ENCODE measurements at regions not wholly inside any gene's neighbourhood (a gene's known extent, or its start where the extent isn't known, plus 50 kb on each side); places are given as distances from the start of the nearest gene placed in this dataset.

DNA sequence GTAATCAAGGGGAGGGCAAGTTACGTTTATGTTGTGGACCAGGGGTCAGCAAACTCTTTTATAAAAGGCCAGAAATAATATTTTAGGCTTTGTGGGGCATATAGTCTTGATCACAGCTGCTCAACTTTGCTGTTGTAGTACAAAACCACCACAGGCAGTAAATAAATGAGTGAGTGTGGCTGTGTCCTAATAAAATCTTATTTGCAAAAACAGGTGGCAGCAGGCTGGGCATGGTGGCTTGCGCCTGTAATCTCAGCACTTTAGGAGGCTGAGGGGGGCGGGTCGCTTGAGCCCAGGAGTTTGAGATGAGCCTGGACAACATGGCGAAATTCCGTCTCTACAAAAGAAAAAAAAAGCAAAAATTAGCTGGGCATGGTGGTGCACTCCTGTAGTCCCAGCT is 57.9 kb upstream of the NUP160 start:
- Histone ChIP-seq H3K27ac (replicated peaks; ENCODE audit: low read length) (no peak overlapping the region), H3K23ac (ENCODE audit: low read depth, low read length, poor library complexity) (no peak overlapping the region), H3K14ac (ENCODE audit: low read length) (no peak overlapping the region), H2BK5ac (ENCODE audit: low read length) (no peak overlapping the region), H2AFZ (ENCODE audit: low read length) (no peak overlapping the region), H3K4me3 (ENCODE audit: low read length in 2 of 2) (no peak overlapping the region), H3K79me1 (ENCODE audit: low read depth, low read length) (peaks cover 2% of the 10 kb centered on the region), H4K8ac (ENCODE audit: low read depth, low read length) (no peak overlapping the region), H3K9ac (ENCODE audit: low read depth, low read length, poor library complexity) (no peak overlapping the region), H3K4ac (ENCODE audit: low read length) (no peak overlapping the region), H2BK12ac (ENCODE audit: low read length) (no peak overlapping the region), H2BK120ac (ENCODE audit: low read depth, low read length) (no peak overlapping the region), H2AK5ac (ENCODE audit: low read depth, low read length) (no peak overlapping the region), H4K91ac (ENCODE audit: low read depth, low read length, poor library complexity) (no peak overlapping the region), H3K27me3 (ENCODE audit: control insufficient read depth in 3 of 3, insufficient read depth in 3 of 3, low read depth in 1 of 3, low read length in 3 of 3) (no peaks in the 10 kb centered on the region), H3K36me3 (replicated peaks in 1 of 2; ENCODE audit: control insufficient read depth in 2 of 2, insufficient read depth in 2 of 2, low read length in 2 of 2) (no peaks in the 10 kb centered on the region), H2BK15ac (ENCODE audit: low read length) (no peak overlapping the region), H3K18ac (ENCODE audit: low read length) (no peak overlapping the region), H3K4me1 (ENCODE audit: control insufficient read depth in 2 of 2, insufficient read depth in 1 of 2, low read depth in 1 of 2, low read length in 2 of 2) (no peaks in the 10 kb centered on the region), H3K9me3 (replicated peaks in 1 of 2; ENCODE audit: control insufficient read depth in 2 of 2, insufficient read depth in 1 of 2, low read depth in 1 of 2, low read length in 2 of 2) (peaks cover 0 to 1% of the 10 kb centered on the region in 2 donors), H3K4me2 (ENCODE audit: insufficient read depth, low read length, poor library complexity, severe bottlenecking) (no peak overlapping the region)
- DNase-seq (ENCODE audit: low spot score) = no peak
- no CpG with 5 or more reads among the region's 6 CpGs for WGBS, 2 donors (ENCODE audit: extremely low coverage in 2 of 2, insufficient read length in 2 of 2, insufficient replicate concordance in 1 of 2)

DNA sequence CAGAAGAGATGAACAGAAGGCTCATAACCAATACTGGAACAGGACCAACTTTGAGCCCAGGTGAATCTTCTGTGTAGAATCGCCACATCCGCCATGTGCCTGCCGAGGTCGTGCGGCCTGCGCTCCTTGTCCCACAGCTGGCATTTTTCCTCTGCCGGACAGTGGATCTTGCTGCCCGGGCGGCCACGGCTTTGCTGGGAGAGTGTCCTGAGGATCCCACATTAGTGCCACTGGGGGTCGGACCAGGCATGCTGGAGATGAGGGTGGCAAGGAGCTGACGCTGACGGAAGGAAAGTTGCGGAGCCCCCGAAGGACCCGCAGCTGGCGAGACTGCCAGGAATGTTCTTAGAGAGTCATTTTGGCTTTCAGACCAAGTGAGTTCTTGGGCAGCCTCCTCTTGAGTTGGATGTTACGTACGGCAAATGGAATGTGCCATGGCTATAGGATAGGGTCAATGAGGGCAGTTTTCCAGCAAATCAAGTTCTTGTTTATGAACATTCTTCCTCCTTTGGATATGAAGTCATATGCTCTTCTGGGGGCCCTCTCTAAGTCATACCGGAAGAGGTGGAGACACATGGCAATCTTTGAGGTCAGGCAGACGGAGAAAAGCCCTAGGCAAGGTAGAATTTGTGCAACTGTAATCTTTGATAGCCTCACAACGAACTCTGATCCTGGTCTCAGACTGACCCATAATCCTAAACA is 57.4 kb upstream of the NUP160 start:
- no peak overlapping the region for H3K4ac ChIP-seq (ENCODE audit: low read length)
- H3K4me1 ChIP-seq (ENCODE audit: control insufficient read depth in 2 of 2, insufficient read depth in 1 of 2, low read depth in 1 of 2, low read length in 2 of 2) = no peaks in the 10 kb centered on the region
- peaks cover 0 to under 1% of the 10 kb centered on the region in 2 donors for H3K9me3 ChIP-seq (replicated peaks in 1 of 2; ENCODE audit: control insufficient read depth in 2 of 2, insufficient read depth in 1 of 2, low read depth in 1 of 2, low read length in 2 of 2)
- no peak overlapping the region for H2AK5ac ChIP-seq (ENCODE audit: low read depth, low read length)
- H3K79me1 ChIP-seq (ENCODE audit: low read depth, low read length) = peaks cover under 1% of the 10 kb centered on the region
- no peak overlapping the region for H3K23ac ChIP-seq (ENCODE audit: low read depth, low read length, poor library complexity)
- no peak overlapping the region for H2BK5ac ChIP-seq (ENCODE audit: low read length)
- H3K36me3 ChIP-seq (replicated peaks in 1 of 2; ENCODE audit: control insufficient read depth in 2 of 2, insufficient read depth in 2 of 2, low read length in 2 of 2) = no peaks in the 10 kb centered on the region
- no CpG with 5 or more reads among the region's 22 CpGs for WGBS, 2 donors (ENCODE audit: extremely low coverage in 2 of 2, insufficient read length in 2 of 2, insufficient replicate concordance in 1 of 2)
- no peak overlapping the region for H3K4me2 ChIP-seq (ENCODE audit: insufficient read depth, low read length, poor library complexity, severe bottlenecking)
- H2BK15ac ChIP-seq (ENCODE audit: low read length) = no peak overlapping the region
- H3K27me3 ChIP-seq (ENCODE audit: control insufficient read depth in 3 of 3, insufficient read depth in 3 of 3, low read depth in 1 of 3, low read length in 3 of 3) = no peaks in the 10 kb centered on the region
- no peak overlapping the region for H3K18ac ChIP-seq (ENCODE audit: low read length)
- no peak overlapping the region for H2AFZ ChIP-seq (ENCODE audit: low read length)
- H2BK120ac ChIP-seq (ENCODE audit: low read depth, low read length) = no peak overlapping the region
- no peak overlapping the region for H4K91ac ChIP-seq (ENCODE audit: low read depth, low read length, poor library complexity)
- no peak overlapping the region for H3K14ac ChIP-seq (ENCODE audit: low read length)
- H3K4me3 ChIP-seq (ENCODE audit: low read length in 2 of 2) = no peak overlapping the region
- no peak overlapping the region for H3K27ac ChIP-seq (replicated peaks; ENCODE audit: low read length)
- H3K9ac ChIP-seq (ENCODE audit: low read depth, low read length, poor library complexity) = no peak overlapping the region
- H4K8ac ChIP-seq (ENCODE audit: low read depth, low read length) = no peak overlapping the region
- no peak for DNase-seq (ENCODE audit: low spot score)
- no peak overlapping the region for H2BK12ac ChIP-seq (ENCODE audit: low read length)

- H3K4ac ChIP-seq (ENCODE audit: low read length) = no peak overlapping the region
- no peak overlapping the region for H2BK120ac ChIP-seq (ENCODE audit: low read depth, low read length)
- no peak overlapping the region for H3K4me2 ChIP-seq (ENCODE audit: insufficient read depth, low read length, poor library complexity, severe bottlenecking)
- H3K79me1 ChIP-seq (ENCODE audit: low read depth, low read length) = no peaks in the 10 kb centered on the region
- no peak overlapping the region for H2AFZ ChIP-seq (ENCODE audit: low read length)
- no peak overlapping the region for H3K23ac ChIP-seq (ENCODE audit: low read depth, low read length, poor library complexity)
- no peak overlapping the region for H4K8ac ChIP-seq (ENCODE audit: low read depth, low read length)
- DNase-seq (ENCODE audit: low spot score) = no peak
- H2AK5ac ChIP-seq (ENCODE audit: low read depth, low read length) = no peak overlapping the region
- no peak overlapping the region for H3K18ac ChIP-seq (ENCODE audit: low read length)
- H3K36me3 ChIP-seq (replicated peaks in 1 of 2; ENCODE audit: control insufficient read depth in 2 of 2, insufficient read depth in 2 of 2, low read length in 2 of 2) = no peaks in the 10 kb centered on the region
- no peak overlapping the region for H3K9ac ChIP-seq (ENCODE audit: low read depth, low read length, poor library complexity)
- H2BK5ac ChIP-seq (ENCODE audit: low read length) = no peak overlapping the region
- WGBS, 2 donors (ENCODE audit: extremely low coverage in 2 of 2, insufficient read length in 2 of 2, insufficient replicate concordance in 1 of 2) = no CpG with 5 or more reads among the region's 9 CpGs
- no peak overlapping the region for H3K4me3 ChIP-seq (ENCODE audit: low read length in 2 of 2)
- no peaks in the 10 kb centered on the region for H3K27me3 ChIP-seq (ENCODE audit: control insufficient read depth in 3 of 3, insufficient read depth in 3 of 3, low read depth in 1 of 3, low read length in 3 of 3)
- H2BK12ac ChIP-seq (ENCODE audit: low read length) = no peak overlapping the region
- H2BK15ac ChIP-seq (ENCODE audit: low read length) = no peak overlapping the region
- H4K91ac ChIP-seq (ENCODE audit: low read depth, low read length, poor library complexity) = no peak overlapping the region
- H3K9me3 ChIP-seq (replicated peaks in 1 of 2; ENCODE audit: control insufficient read depth in 2 of 2, insufficient read depth in 1 of 2, low read depth in 1 of 2, low read length in 2 of 2) = no peaks in the 10 kb centered on the region
- no peaks in the 10 kb centered on the region for H3K4me1 ChIP-seq (ENCODE audit: control insufficient read depth in 2 of 2, insufficient read depth in 1 of 2, low read depth in 1 of 2, low read length in 2 of 2)
- H3K27ac ChIP-seq (replicated peaks; ENCODE audit: low read length) = no peak overlapping the region
- H3K14ac ChIP-seq (ENCODE audit: low read length) = no peak overlapping the region
Observed at GRCh38 chr11:47904808-47905207, 56.7 kb upstream of the NUP160 start.

- no peak overlapping the region for H3K9ac ChIP-seq (ENCODE audit: low read depth, low read length, poor library complexity)
- H2BK120ac ChIP-seq (ENCODE audit: low read depth, low read length) = no peak overlapping the region
- no peak for DNase-seq (ENCODE audit: low spot score)
- no peak overlapping the region for H2AK5ac ChIP-seq (ENCODE audit: low read depth, low read length)
- no peak overlapping the region for H2BK15ac ChIP-seq (ENCODE audit: low read length)
- no peak overlapping the region for H3K18ac ChIP-seq (ENCODE audit: low read length)
- no peaks in the 10 kb centered on the region for H3K79me1 ChIP-seq (ENCODE audit: low read depth, low read length)
- no peak overlapping the region for H4K8ac ChIP-seq (ENCODE audit: low read depth, low read length)
- no peak overlapping the region for H3K4ac ChIP-seq (ENCODE audit: low read length)
- no peak overlapping the region for H3K14ac ChIP-seq (ENCODE audit: low read length)
- no peak overlapping the region for H4K91ac ChIP-seq (ENCODE audit: low read depth, low read length, poor library complexity)
- no peak overlapping the region for H2BK12ac ChIP-seq (ENCODE audit: low read length)
- no peak overlapping the region for H2AFZ ChIP-seq (ENCODE audit: low read length)
- no peak overlapping the region for H3K23ac ChIP-seq (ENCODE audit: low read depth, low read length, poor library complexity)
- no peak overlapping the region for H2BK5ac ChIP-seq (ENCODE audit: low read length)
- H3K9me3 ChIP-seq (replicated peaks in 1 of 2; ENCODE audit: control insufficient read depth in 2 of 2, insufficient read depth in 1 of 2, low read depth in 1 of 2, low read length in 2 of 2) = no peaks in the 10 kb centered on the region
- H3K27ac ChIP-seq (replicated peaks; ENCODE audit: low read length) = no peak overlapping the region
- no peak overlapping the region for H3K4me3 ChIP-seq (ENCODE audit: low read length in 2 of 2)
- whole genome bisulfite sequencing, 2 donors (ENCODE audit: extremely low coverage in 2 of 2, insufficient read length in 2 of 2, insufficient replicate concordance in 1 of 2) = no CpG with 5 or more reads among the region's 3 CpGs
- no peaks in the 10 kb centered on the region for H3K27me3 ChIP-seq (ENCODE audit: control insufficient read depth in 3 of 3, insufficient read depth in 3 of 3, low read depth in 1 of 3, low read length in 3 of 3)
- no peak overlapping the region for H3K4me2 ChIP-seq (ENCODE audit: insufficient read depth, low read length, poor library complexity, severe bottlenecking)
- no peaks in the 10 kb centered on the region for H3K36me3 ChIP-seq (replicated peaks in 1 of 2; ENCODE audit: control insufficient read depth in 2 of 2, insufficient read depth in 2 of 2, low read length in 2 of 2)
- H3K4me1 ChIP-seq (ENCODE audit: control insufficient read depth in 2 of 2, insufficient read depth in 1 of 2, low read depth in 1 of 2, low read length in 2 of 2) = no peaks in the 10 kb centered on the region
Observed at GRCh38 chr11:47904048-47904447, 55.9 kb upstream of the NUP160 start.

Measured in neuronal stem cell (in vitro differentiated cells).